HepG2 (cell line): ENCODE measurements at regions not wholly inside any gene's neighbourhood (a gene's known extent, or its start where the extent isn't known, plus 50 kb on each side); places are given as distances from the start of the nearest gene placed in this dataset.

Source experiments
- ATAC-seq: fragments of 200-7000 bp; cut with Tn5 transposase; 3 replicates; pipeline ENCODE4 v1.9.1; 2020; ENCODE audit warnings: mild to moderate bottlenecking, moderate library complexity
- BruUV-seq: library from RNA; stranded (reverse); fragments of 400-500 nt; replicated peaks from 2 replicates; lab custom pipeline; 2021; lab: Mats Ljungman, UMichigan
- CTCF ChIA-PET: fragments of 300-600 bp; formaldehyde crosslinking; extraction: SDS; loops from one replicate; lab custom pipeline; 2021; ENCODE audit warnings: low total read pairs, inconsistent platforms, low intra/inter-chr PET ratio; lab: Yijun Ruan, JAX
- POLR2A ChIA-PET: fragments of 350-600 bp; sonication (Branson Sonifier 250); formaldehyde crosslinking; loops from one replicate; lab custom pipeline; 2020; ENCODE audit warnings: antibody characterized with exemption, inconsistent platforms; lab: Yijun Ruan, JAX
- DNase-seq: peaks from one replicate; pipeline ENCODE4 v3.0.0-alpha.2; 2015; ENCODE audit warnings: low spot score
- FAIRE-seq: peaks from 3 replicates; lab custom pipeline; 2011; peaks lifted over from hg19 to GRCh38; lab: Jason Lieb, UNC
- H2AFZ ChIP-seq: one replicate; pipeline ENCODE4 v1.6.1; 2011; ENCODE audit warnings: low read length, inconsistent platforms
- H3K27ac ChIP-seq: fragments of 300-600 bp; 3 replicates; pipeline ENCODE4 v1.8.0; 2011; ENCODE audit warnings: mixed run types, mild to moderate bottlenecking, mixed read lengths, low read length, inconsistent platforms; ENCODE audit not compliant: insufficient read depth; ENCODE audit errors: extremely low read length
- H3K27me3 ChIP-seq, 2 experiments: fragments of 200-600 bp in 1 of 2; 2 replicates in 1 of 2; 3 replicates in 1 of 2; pipeline versions ENCODE4 v1.6.0 to v1.8.0; 2011; ENCODE audit warnings: low read length in 2 of 2, mild to moderate bottlenecking in 2 of 2, moderate library complexity in 2 of 2, inconsistent platforms in 1 of 2; ENCODE audit not compliant: insufficient read depth in 2 of 2, control insufficient read depth in 1 of 2
- H3K36me3 ChIP-seq, 2 experiments: fragments of 200-600 bp in 1 of 2; replicated peaks in 1 of 2; 2 replicates in 1 of 2; 3 replicates in 1 of 2; pipeline versions ENCODE4 v1.5.1 to v1.8.0; 2011; ENCODE audit warnings: low read length in 2 of 2, inconsistent platforms in 1 of 2; ENCODE audit not compliant: insufficient read depth in 2 of 2, control insufficient read depth in 1 of 2
- H3K4me1 ChIP-seq: 2 replicates; pipeline ENCODE4 v1.5.1; 2012; ENCODE audit warnings: low read length, inconsistent platforms; ENCODE audit not compliant: insufficient read depth
- H3K4me2 ChIP-seq: 2 replicates; pipeline ENCODE4 v1.6.0; 2011; ENCODE audit warnings: low read depth, low read length, inconsistent platforms
- H3K4me3 ChIP-seq, 3 experiments: fragments of 200-600 bp in 1 of 3; sonication (generic), shearing (Covaris generic) in 1 of 3; replicated peaks in 1 of 3; 2 replicates each; pipeline ENCODE4 v1.5.1; 2011 to 2016; ENCODE audit warnings: low read length in 3 of 3, inconsistent platforms in 2 of 3, low read depth in 2 of 3, mild to moderate bottlenecking in 2 of 3, control low read depth in 1 of 3, mixed read lengths in 1 of 3; ENCODE audit not compliant: insufficient read depth in 1 of 3
- H3K79me2 ChIP-seq: one replicate; pipeline ENCODE4 v1.6.1; 2011; ENCODE audit warnings: low read length, inconsistent platforms; ENCODE audit not compliant: insufficient read depth
- H3K9ac ChIP-seq: 2 replicates; pipeline ENCODE4 v1.6.0; 2011; ENCODE audit warnings: mild to moderate bottlenecking, low read depth, low read length, inconsistent platforms; ENCODE audit not compliant: insufficient read depth
- H3K9me3 ChIP-seq: 2 replicates; pipeline ENCODE4 v1.5.1; 2012; ENCODE audit warnings: mild to moderate bottlenecking, low read length
- H4K20me1 ChIP-seq: 2 replicates; pipeline ENCODE4 v1.6.0; 2011; ENCODE audit warnings: inconsistent platforms, mild to moderate bottlenecking, low read length, moderate library complexity; ENCODE audit not compliant: insufficient read depth
- AKAP8 ChIP-seq: sonication (generic); formaldehyde crosslinking; IDR thresholded peaks from 2 replicates; pipeline ENCODE4 v1.5.1; 2020; ENCODE audit warnings: mild to moderate bottlenecking, missing genetic modification reagents
- ARHGAP35 ChIP-seq: sonication (generic); formaldehyde crosslinking; IDR thresholded peaks from 2 replicates; pipeline ENCODE4 v1.9.0; 2022; ENCODE audit warnings: mild to moderate bottlenecking, inconsistent platforms, moderate library complexity, missing genetic modification reagents, borderline replicate concordance
- ARID4A ChIP-seq: sonication (generic); formaldehyde crosslinking; IDR thresholded peaks from 2 replicates; pipeline ENCODE4 v1.5.0; 2020; ENCODE audit warnings: mild to moderate bottlenecking, missing genetic modification reagents, borderline replicate concordance
- BHLHE40 ChIP-seq: IDR thresholded peaks from 2 replicates; pipeline ENCODE4 v1.6.1; 2011; ENCODE audit warnings: low read length, improper control_type of control experiment
- CCDC6 ChIP-seq: sonication (generic); formaldehyde crosslinking; IDR thresholded peaks from 2 replicates; pipeline ENCODE4 v1.8.1; 2022; ENCODE audit warnings: mild to moderate bottlenecking, missing genetic modification reagents, moderate library complexity
- CENPX ChIP-seq: sonication (generic); formaldehyde crosslinking; IDR thresholded peaks from 2 replicates; pipeline ENCODE4 v1.9.0; 2021; ENCODE audit warnings: mild to moderate bottlenecking, missing genetic modification reagents, moderate library complexity
- KLF11 ChIP-seq: IDR thresholded peaks from 2 replicates; pipeline ENCODE4 v1.6.1; 2016; ENCODE audit warnings: missing compliant biosample characterization
- RFX3 ChIP-seq: IDR thresholded peaks from 2 replicates; pipeline ENCODE4 v1.6.1; 2016; ENCODE audit warnings: missing biosample characterization, missing genetic modification reagents
- ZNF138 ChIP-seq: sonication (generic); formaldehyde crosslinking; IDR thresholded peaks from 2 replicates; pipeline ENCODE4 v1.5.0; 2020; ENCODE audit warnings: mild to moderate bottlenecking, low read depth, missing genetic modification reagents
- ZNF280D ChIP-seq: sonication (generic); formaldehyde crosslinking; IDR thresholded peaks from 2 replicates; pipeline ENCODE4 v1.5.1; 2020; ENCODE audit warnings: mild to moderate bottlenecking, missing genetic modification reagents
- ZNF710 ChIP-seq: sonication (generic); formaldehyde crosslinking; IDR thresholded peaks from 2 replicates; pipeline ENCODE4 v1.5.0; 2020; ENCODE audit warnings: mild to moderate bottlenecking, missing genetic modification reagents, borderline replicate concordance
- ZNF746 ChIP-seq: sonication (generic); formaldehyde crosslinking; IDR thresholded peaks from 2 replicates; pipeline ENCODE4 v1.8.0; 2022; ENCODE audit warnings: mild to moderate bottlenecking, missing genetic modification reagents
- ZSCAN5A ChIP-seq: sonication (generic); formaldehyde crosslinking; IDR thresholded peaks from 2 replicates; pipeline ENCODE4 v1.8.0; 2022; ENCODE audit warnings: mild to moderate bottlenecking, missing genetic modification reagents, borderline replicate concordance
- in situ Hi-C: cut with HindIII; loops from 2 replicates; pipeline ENCODE4 v1.10.0; 2017; ENCODE audit warnings: low pct_unique_long_range_greater_than_20kb; ENCODE audit not compliant: extremely low pct_ligation_motif_present
- intact Hi-C: fragments of 100-400 bp; cut with micrococcal nuclease; formaldehyde crosslinking; loops from one replicate; pipeline ENCODE4 v1.10.0; 2022; ENCODE audit not compliant: unreplicated experiment

GRCh38 chr1:68780919-68781318 is 284.0 kb upstream of the DEPDC1 start (continued):
- TF ChIP-seq ARID4A (CRISPR knock-in tag) (no peak), KLF11 (CRISPR knock-in tag) (no peak), CCDC6 (CRISPR knock-in tag) (no peak)
- TF ChIP-seq, all 625 proteins: peak for 0

- Histone ChIP-seq H4K20me1 (no peaks in the 10 kb centered on the region), H3K36me3 (no peaks in the 10 kb centered on the region), H3K4me2 (no peak overlapping the region), H3K9ac (no peak overlapping the region), H3K9me3 (peaks cover 89% of the 10 kb centered on the region), H3K27me3 (no peaks in the 10 kb centered on the region), H2AFZ (no peak overlapping the region), H3K4me3 (no peak overlapping the region), H3K4me1 (no peaks in the 10 kb centered on the region), H3K79me2 (no peaks in the 10 kb centered on the region), H3K27ac (no peak overlapping the region)
- intact Hi-C loops (no loop called here), in situ Hi-C loops (no loop called here)
- no peak for ATAC-seq
- no peak for FAIRE-seq
- DNase-seq: no peak
- CTCF ChIA-PET: no interaction called here
- POLR2A ChIA-PET: no interaction called here
- BruUV-seq: no TSS peak
- TF ChIP-seq ZSCAN5A (no peak), CENPX (CRISPR knock-in tag) (no peak), RFX3 (CRISPR knock-in tag) (no peak), ZNF138 (CRISPR knock-in tag) (no peak), ZNF710 (CRISPR knock-in tag) (no peak), ZNF746 (CRISPR knock-in tag) (no peak), ARHGAP35 (CRISPR knock-in tag) (no peak), AKAP8 (CRISPR knock-in tag) (no peak), ZNF280D (CRISPR knock-in tag) (no peak), BHLHE40 (no peak)
Observed at GRCh38 chr1:68782890-68783289, 286.0 kb upstream of the DEPDC1 start.
